ENCODE measurements at regions not wholly inside any gene's neighbourhood (a gene's known extent, or its start where the extent isn't known, plus 50 kb on each side); places are given as distances from the start of the nearest gene placed in this dataset.
A peak's percentile ranks its signal among the peaks of the same experiment; 100 is the strongest.

GRCh38 chr4:56158483-56158882 is 209.7 kb downstream of the CEP135 start:
- TF ChIP-seq CTCF (IDR thresholded peaks at IDR 0.05; ENCODE audit: low read depth, low read length) = no peak
- DNase-seq (ENCODE audit: extremely low read depth, low read depth) = no peak

GRCh38 chr4:56156141-56156540 is 207.4 kb downstream of the CEP135 start:
- DNase-seq (ENCODE audit: extremely low read depth, low read depth) = no peak
- TF ChIP-seq CTCF (IDR thresholded peaks at IDR 0.05; ENCODE audit: low read depth, low read length) = no peak

- DNase-seq (ENCODE audit: extremely low read depth, low read depth) = no peak
- TF ChIP-seq CTCF (IDR thresholded peaks at IDR 0.05; ENCODE audit: low read depth, low read length) = no peak
These were observed 206.7 kb downstream of the CEP135 start for GRCh38 chr4:56155432-56155831.

- TF ChIP-seq CTCF (IDR thresholded peaks at IDR 0.05; ENCODE audit: low read depth, low read length) = no peak
- no peak for DNase-seq (ENCODE audit: extremely low read depth, low read depth)
These were observed 200.8 kb downstream of the CEP135 start for GRCh38 chr4:56149591-56149990.

- DNase-seq (ENCODE audit: extremely low read depth, low read depth) = no peak
- no peak for TF ChIP-seq CTCF (IDR thresholded peaks at IDR 0.05; ENCODE audit: low read depth, low read length)
These were observed 199.7 kb downstream of the CEP135 start for GRCh38 chr4:56148428-56148827.

- TF ChIP-seq CTCF (IDR thresholded peaks at IDR 0.05; ENCODE audit: low read depth, low read length) = no peak
- DNase-seq (ENCODE audit: extremely low read depth, low read depth) = peak; percentile 2
These were observed 198.6 kb downstream of the CEP135 start for GRCh38 chr4:56147371-56147770.

GRCh38 chr4:56146956-56147355 is 198.2 kb downstream of the CEP135 start:
- DNase-seq (ENCODE audit: extremely low read depth, low read depth) = no peak
- TF ChIP-seq CTCF (IDR thresholded peaks at IDR 0.05; ENCODE audit: low read depth, low read length) = no peak

Measured in AG09319 (cell line).